Hematopoietic multipotent progenitor cell treated with erythropoietin and hydrocortisone succinate and interleukin-3 and kit ligand, for 17 days (in vitro differentiated cells): ENCODE measurements at regions not wholly inside any gene's neighbourhood (a gene's known extent, or its start where the extent isn't known, plus 50 kb on each side); places are given as distances from the start of the nearest gene placed in this dataset.

Experiments
- DNase-seq: peaks from one replicate; pipeline ENCODE4 v3.0.0-alpha.2; 2015; ENCODE audit warnings: low spot score

DNA sequence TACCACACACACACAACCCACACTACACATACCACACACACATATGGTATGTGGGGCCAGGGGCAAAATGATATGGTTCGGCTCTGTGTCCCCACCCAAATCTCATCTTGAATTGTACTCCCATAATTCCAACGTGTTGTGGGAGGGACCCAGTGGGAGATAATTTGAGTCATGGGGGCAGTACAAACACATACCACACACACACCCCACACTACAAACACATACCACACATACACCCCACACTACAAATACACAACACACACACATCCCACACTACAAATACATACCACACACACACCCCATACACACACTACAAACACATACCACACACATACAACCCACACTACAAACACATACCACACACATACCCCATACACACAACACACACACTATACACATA, 117.8 kb downstream of the TTC32 start:
- no peak for DNase-seq

DNA sequence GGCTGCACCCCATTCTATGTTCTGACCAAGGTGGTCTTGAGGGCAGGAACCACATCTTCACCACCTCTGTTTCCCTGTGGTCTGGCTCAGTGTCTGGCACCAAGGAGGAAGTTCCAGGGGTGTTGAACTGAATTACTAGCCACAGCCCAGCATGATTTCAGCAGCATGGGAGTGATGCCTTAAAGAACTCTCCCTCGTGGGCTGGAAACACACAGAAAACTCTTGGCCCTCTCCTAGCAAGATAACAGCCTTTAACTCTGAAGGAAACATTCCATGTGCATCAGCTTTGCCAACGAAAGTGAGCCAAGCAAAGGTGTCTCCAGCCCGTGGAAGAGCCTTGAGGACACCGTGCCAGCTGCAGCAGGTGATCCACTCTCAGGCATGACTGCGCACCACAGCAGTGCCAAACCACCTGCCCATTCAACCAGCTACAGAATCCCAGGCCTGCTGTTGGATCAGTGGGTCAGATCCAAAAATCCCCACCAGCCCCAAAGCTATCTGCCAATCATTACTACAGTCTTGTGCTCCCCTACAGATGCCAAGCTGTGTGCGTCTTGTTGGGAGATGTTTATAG, 124.8 kb downstream of the TTC32 start:
- DNase-seq, result no peak

DNA sequence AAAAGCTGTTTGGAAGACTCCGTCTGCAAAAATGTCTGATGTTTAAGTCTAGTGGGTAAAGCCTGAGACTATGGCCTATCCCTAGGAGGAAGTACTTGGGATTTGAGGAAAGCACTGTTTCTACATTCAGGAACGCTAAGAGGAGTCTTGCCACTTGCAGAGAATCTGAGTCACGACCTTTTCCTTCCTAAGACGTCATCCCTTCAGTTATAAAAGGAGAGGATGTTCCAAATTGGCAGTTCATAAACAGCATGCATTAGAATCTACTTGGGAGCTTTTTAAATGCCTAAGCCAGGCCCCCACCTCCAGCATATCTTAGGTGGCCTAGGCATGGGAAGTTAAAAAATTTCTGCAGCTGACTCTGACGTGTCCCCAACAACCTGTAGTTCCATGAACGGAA, 125.9 kb downstream of the TTC32 start:
- DNase-seq, result no peak

DNA sequence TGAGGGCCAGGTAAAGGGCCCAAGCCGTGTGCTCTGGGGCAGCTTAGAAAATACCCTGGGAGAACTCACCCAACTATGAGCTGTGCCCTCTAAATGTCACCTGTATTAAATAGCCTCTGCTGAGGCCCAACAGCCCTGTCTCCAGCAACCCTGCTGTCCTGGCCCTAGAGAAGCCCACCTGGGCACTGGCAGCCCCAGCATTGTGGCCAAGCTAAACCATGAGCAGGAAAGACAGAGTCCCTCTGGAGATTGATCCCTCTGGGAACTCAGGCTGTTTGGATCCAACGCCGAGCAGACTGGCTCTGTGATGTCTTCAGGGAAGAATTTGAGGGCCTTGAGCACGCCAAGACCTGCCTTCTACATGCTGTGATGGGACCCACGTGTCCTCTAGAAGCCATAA, 126.5 kb downstream of the TTC32 start:
- no peak for DNase-seq

DNA sequence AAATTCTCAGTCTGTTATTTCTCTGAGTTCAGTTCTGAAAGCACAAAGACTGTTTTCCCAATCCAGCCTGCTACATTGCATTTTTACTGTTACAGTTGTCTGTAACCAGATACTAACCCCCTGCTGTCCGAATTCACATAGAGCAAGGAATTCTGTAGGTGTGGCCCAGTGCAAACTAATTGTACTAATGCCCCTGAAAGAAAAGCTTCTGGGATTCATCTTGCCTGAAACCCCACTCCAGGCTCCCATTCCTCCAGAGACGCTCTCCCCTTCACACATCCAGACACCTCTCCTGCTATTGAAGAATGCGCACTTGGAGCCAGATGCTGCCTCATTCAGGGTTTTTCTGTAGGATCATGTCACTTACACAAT, 127.0 kb downstream of the TTC32 start:
- no peak for DNase-seq

DNA sequence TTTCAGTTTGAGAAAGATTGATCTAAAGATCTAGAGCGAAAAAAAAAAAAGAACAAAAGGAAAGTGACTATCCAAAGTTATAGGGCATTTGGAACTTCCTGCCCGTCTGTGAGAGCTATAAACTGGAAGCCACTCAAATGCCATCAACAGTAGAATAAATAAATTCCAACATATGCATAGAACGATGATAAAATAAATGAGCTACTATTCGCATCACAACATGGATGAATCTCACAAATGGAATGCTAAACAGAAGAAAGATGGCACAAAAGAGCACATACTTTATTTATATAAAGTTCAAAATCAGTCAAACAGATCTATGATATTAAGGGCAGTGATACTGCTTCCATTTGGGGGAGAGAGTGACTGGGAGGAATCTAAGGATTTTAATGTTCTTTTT, 128.8 kb downstream of the TTC32 start:
- no peak for DNase-seq

DNA sequence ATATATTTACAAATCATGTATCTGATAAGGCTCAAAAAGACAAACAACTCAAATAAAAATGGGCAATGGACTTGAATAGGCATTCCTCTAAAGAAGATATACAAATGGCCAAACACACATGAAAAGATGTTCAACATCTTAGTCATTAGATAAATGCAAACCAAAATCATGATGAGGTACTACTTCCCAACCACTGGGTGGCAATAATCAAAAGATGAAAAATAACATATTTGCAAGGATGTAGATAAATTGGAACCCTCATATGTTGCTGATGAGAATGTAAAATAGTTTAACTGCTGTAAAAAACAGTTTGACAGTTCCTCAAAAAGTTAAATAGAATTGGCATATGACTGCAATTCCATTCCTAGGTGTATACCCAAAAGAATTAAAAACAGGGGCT, 132.3 kb downstream of the TTC32 start:
- DNase-seq, result no peak

DNA sequence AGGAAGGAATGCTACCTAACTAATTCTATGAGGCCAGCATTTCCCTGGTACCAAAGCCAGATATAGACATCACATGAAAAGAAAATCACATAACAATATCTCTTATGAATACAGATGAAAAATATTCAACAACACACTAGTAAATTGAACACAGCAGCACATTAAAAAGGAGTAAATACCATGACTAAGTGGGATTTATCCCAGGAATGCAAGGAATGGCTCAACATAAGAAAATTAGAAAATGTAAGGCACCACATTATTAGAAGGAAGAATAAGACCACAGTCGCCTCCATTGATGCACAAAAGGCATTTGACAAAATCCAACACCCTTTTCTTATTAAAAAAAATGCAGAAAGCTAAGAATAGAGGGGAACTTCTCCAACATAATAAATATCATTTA, 133.9 kb downstream of the TTC32 start:
- DNase-seq, result no peak

DNA sequence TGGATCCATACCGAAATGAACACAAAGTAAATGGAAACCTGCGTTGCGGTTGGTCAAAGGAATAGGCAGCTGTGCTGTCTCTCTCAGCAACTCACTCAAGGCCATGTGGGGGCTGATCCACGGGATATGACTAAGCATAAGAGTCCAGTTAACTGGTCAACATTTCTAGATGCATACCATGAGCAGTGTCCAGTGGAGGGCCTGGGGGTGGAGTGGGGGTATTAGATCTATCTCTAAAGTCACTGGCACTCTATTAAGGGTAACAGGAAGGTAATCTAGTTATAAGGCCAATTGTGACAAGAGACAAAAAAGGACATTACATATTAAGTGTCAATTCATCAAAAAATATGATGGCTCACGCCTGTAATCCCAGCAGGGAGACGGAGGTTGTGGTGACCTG, 136.8 kb downstream of the TTC32 start:
- DNase-seq, result no peak

DNA sequence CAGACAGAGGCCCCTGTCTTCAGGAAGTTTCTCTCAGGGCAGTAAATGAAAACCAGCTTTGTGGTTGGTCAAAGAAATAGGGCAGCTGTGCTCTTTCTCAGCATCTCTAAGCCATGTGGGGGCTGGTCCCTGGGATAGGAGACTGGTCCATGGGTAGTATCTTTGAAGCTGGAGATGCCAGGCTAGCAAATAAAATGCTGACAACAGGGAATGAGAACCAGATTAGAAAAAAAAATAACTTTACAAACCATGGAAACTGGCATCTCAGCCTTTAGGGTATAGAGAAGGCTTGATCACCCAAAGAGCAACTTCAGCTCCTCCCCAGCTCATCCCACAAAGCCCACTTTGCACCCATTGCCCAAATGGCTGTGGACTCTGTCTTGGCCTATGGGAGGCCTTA, 138.1 kb downstream of the TTC32 start:
- DNase-seq, result no peak

DNA sequence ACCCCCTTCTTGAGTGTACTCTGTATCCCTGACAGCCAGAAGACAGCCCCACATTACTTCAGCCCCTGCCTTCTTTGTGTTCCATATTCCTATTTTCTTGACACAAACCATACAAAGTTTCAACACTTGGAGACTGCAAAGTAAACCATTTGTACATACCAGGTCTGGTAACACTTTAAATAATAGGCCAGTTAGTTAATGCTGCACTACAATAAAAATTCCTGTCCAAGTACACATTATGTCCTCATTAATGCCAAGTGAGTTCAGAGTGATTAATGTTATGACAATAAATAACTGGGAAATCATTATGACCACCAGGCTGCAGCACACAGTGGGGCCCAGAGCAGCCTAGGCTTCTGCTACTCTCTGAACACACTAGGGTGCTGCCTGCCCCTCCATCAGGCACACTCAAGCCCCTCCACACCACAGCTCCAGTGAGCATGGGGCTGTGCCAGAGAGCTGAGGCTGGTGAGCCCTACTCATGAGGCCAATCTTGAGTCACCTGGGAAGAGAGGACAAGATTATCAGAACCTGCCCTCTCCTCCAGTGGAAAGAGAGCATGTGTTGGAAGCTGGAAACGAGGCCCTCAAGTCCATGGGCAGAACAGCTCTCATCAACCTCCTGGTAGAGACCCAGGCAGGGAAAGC, 138.7 kb downstream of the TTC32 start:
- DNase-seq, result no peak

DNA sequence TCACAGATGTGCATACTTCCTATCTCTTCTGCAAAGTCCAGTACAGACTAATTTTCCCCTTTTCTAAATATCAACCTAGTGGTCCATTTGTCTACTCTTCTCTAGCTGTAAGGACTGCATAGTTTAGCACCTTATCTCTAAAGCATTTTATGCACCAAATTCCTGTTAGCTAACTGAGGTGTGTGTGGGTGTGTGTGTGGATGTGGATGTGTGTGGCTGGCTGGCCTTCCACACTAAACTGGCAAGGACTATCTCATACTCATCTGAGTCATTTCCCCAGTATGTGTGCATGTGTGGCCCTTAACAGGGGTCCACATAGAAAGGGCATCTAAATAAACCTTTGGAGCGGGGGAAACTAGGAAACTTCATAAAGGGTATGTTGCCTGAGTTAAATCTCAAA, 139.6 kb downstream of the TTC32 start:
- no peak for DNase-seq

DNA sequence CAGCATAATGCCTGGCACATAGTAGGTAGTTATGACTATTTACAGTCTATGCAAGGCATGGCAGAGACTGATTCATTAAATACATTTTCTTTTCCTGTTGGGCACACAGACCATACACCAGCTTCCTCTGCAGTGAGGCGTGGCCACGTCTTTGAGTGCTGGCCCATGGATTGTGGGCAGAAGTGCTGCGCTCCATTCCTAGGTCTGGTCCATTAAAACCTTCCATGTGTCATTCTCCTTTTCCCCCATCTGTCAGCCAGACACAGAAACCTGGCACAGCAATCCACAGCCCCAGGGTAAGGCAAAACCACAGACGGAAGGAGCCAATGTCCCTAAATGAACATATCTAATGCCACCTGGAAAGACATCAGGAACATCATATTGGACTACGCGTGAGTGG, 141.9 kb downstream of the TTC32 start:
- DNase-seq, result no peak

DNA sequence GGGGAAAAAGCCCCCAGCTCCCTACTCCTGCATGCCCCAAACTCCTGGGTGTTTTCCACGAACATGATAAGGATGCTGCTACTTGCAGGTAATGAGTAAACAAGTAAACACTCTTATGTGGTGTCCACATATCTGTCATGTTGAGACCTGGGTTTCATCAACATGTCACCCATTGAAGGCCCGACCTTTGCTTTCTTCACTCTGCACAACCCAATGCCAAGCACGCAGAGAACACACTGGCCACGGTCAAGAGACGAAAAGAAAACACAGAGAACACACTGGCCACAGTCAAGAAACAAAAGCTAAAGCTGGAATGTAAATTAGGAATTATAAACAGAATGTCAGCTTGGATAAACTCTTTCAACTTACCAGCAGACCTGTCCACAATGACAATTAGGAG, 143.1 kb downstream of the TTC32 start:
- DNase-seq, result no peak

DNA sequence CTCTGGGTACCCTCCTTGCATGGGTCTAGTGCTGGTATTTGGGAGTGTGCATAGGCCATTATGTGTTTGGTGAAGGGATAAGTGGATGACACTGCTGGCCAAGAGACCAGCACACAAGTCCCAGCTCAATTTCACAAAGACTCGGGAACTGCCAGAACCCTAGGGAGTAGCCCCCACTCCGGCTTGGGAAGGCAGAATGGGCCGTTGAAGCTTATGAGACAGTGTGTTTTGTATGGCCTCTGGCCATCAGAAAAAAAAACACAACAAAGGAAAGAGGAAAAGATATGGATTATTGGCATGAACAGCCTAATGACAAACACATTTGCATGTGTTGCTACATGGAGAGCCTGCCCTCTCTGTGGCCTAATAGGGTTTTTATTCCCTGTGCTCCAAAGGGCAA, 144.2 kb downstream of the TTC32 start:
- DNase-seq, result no peak

DNA sequence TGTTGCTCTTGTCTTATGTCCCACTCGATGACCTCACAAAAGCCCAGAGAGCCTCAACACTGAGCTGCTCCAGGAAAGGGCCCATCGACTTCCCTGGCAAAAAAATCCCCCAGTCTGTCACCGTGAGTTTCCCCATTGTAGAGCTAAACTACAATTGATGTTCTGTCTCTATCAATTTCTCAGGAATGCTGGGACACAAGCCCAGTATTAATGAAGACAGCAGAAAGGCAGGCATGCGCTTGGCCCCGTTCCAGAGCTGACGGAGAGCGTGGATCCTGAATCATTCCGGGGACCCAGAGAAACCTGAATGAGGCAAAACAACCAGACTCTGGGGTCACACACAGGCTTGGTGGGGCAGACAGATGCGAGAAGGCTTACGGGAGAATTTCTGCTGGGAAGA, 146.9 kb downstream of the TTC32 start:
- DNase-seq, result no peak

DNA sequence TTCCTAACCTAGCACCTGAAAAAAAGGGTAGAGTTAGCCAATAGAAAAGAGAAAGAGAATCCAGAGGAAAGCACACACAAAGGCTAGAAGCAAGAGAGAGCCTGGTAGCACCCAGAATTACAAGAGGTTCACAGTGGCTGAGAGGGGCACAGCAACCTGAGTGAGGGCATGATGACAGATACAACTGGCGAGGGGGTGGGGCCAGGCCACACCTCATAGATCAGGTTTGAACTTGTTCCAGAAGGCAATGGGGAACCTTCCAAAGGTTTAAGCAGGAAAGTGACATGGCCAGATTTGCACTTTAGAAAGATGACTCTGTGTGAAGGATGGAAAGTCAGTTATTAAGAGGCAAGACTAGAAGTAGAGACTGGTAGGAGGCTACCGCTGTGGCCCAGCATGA, 148.0 kb downstream of the TTC32 start:
- no peak for DNase-seq

DNA sequence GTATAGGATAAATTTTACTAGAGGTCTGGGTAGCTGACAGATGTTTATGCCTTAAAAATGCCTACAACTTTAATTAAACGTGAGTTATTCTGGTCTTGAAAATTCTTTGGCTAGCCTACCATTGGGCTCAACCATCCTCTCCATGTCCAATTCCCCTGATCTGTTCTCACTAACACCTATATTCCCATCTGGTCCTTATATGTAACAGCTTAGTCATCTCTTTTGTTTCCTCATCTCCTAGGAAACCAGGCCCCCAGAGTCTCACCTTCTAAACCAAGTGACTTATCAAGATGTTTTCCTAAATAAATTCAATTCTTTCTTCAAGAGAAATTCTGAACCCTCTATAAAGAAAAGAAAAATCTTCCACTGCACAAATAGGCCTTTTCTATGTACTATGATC, 148.5 kb downstream of the TTC32 start:
- DNase-seq, result no peak

DNA sequence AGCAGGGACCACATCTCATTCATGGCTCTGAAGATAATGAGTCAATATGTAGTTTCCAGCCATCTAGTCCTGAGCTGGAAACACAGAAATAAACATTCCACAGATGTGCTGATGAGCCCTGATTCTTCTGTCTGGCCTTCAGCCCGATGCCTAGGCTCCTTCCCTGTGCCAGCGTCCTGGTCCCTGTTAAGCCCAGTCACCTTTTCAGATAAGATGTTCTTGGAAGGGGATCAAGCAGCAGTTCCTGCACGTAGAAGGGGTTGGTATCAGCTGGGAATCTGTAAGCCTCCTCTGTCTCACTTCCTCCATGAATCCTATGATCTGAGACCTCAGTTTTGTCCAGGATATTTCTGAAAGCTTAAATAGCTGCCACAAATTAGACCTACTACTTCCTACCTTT, 149.3 kb downstream of the TTC32 start:
- DNase-seq, result no peak

DNA sequence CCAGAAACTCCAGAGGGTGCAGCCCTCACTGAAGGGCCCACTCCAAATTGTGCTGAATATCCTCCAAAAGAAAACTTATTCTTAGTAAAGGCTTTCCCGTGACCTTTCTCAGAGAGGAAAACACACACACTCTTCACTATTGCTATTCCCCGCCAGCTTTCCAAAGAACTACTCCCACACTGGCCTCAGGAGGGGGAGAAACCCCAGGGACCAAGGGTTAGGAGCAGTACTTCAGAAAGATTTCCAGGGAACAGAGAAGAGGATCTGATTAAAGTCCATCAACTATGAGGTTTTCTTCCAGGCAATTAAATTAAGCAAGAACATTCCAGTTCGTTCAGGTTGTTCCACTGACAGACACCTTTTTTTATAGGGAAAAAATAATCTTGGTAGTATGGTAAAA, 150.2 kb downstream of the TTC32 start:
- DNase-seq, result no peak

DNA sequence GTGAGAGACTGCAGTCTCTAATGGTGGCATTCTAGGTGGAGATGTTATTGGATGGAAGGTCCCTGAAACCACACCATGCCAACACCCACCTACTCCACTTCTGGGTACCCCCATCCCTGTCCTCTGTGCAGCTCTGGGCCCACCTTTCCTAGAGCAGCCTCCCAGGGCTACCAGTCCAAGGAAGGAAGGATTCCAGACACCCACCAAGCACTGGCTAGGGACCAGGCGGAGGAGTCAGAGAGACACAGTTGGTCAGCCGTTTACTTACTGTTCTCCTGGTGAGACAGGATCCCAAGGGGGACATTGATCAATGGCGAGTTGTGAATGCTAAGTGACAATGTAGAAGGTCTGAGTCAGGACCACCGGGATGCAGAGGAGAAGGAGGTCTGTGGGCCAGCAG, 151.6 kb downstream of the TTC32 start:
- no peak for DNase-seq

DNA sequence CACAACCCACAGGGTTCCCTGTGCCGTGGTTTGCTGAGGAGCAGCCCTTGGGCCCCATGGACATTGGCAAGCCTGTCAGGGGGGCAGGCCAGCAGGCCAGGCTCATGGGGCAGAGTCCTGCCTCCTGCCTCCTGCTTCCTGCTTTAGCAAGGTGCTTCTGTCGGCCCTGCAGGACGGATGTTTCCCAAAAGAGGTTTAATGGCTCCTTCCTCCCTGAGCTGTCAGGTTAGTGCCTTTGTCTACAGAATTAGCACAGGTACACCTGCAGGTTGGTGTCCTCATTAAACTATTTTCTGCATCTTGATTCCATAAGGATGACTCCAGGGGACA, 152.3 kb downstream of the TTC32 start:
- no peak for DNase-seq

DNA sequence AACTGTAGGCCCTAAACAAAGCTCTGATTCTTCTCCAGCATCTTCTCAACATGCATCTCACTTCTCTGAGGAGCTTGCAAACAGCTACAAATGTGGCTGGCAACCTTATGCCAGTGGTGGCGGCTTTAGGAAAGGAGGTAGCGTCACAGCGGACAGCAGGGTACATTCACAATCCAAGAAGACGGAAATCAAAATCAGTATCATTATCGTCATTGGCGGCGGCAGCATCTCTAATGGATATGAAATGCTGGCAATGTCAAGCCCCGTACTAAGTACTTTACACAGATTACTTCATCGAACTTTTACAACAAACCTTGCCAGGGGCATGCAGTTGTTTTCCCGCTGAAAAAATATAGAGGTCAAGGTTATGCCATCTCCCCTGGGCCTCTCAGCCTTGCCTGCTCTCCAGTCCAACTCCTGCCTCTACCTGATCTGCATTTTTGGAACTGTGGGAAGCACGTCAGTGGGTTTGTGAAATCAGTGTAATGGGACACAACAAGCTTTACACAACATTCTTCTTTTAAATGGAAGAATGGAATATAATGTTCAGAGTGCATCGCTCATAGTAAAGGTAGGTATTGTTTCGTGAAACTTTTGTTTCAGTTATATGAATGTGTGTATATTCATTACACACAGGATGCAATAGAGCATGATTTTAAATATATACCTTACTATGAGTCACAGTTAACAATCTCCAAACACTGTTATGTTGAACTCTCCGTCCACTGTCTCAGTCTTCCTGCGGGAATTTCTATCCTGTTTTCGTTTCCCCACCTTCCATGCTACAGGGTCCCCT, 152.9 kb downstream of the TTC32 start:
- no peak for DNase-seq

DNA sequence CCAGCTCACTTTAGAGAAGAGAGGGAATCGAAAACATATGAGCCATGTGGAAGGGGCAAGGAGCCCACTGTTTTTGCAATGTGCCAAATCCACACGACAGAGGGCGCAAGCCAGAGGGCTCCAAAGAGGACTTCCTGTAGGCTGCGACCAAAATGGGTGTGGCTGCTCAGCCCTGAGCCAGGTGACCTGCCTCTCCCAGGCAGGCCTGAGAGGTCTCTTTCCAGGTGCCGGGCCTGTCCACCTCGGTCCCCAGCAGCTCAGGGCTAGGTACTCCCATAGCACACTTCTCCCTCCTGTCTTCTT, 153.8 kb downstream of the TTC32 start:
- no peak for DNase-seq
